Endothelial cell (in vitro differentiated cells): ENCODE measurements at regions not wholly inside any gene's neighbourhood (a gene's known extent, or its start where the extent isn't known, plus 50 kb on each side); places are given as distances from the start of the nearest gene placed in this dataset.
A peak's percentile ranks its signal among the peaks of the same experiment; 100 is the strongest.

ENCODE experiments used
- DNase-seq: peaks from one replicate; pipeline ENCODE4 v3.0.0; 2021; ENCODE audit warnings: low spot score
- H3K27ac Mint-ChIP-seq: one replicate; pipeline ENCODE4 v1.8.0; 2021; ENCODE audit warnings: mixed read lengths, inconsistent platforms; ENCODE audit not compliant: unreplicated experiment
- H3K27me3 Mint-ChIP-seq: one replicate; pipeline ENCODE4 v1.8.0; 2021; ENCODE audit warnings: mild to moderate bottlenecking, moderate library complexity, mixed read lengths, inconsistent platforms; ENCODE audit not compliant: unreplicated experiment
- H3K36me3 Mint-ChIP-seq: one replicate; pipeline ENCODE4 v1.8.0; 2021; ENCODE audit warnings: mild to moderate bottlenecking, low read depth, mixed read lengths, inconsistent platforms; ENCODE audit not compliant: unreplicated experiment
- H3K4me1 Mint-ChIP-seq: one replicate; pipeline ENCODE4 v1.8.0; 2021; ENCODE audit warnings: mild to moderate bottlenecking, mixed read lengths, inconsistent platforms; ENCODE audit not compliant: unreplicated experiment
- H3K4me3 Mint-ChIP-seq: one replicate; pipeline ENCODE4 v1.8.0; 2021; ENCODE audit warnings: mild to moderate bottlenecking, mixed read lengths, inconsistent platforms; ENCODE audit not compliant: unreplicated experiment
- H3K9me3 Mint-ChIP-seq: one replicate; pipeline ENCODE4 v1.8.0; 2021; ENCODE audit warnings: mixed read lengths, inconsistent platforms; ENCODE audit not compliant: unreplicated experiment
- CTCF ChIP-seq: fragments of 200-600 bp; sonication (generic); IDR thresholded peaks from one replicate; pipeline ENCODE4 v1.5.0; 2021; ENCODE audit warnings: antibody characterized with exemption; ENCODE audit not compliant: unreplicated experiment

GRCh38 chr11:114758627-114759026 lies 80.3 kb downstream of the NXPE2 start:
- H3K36me3 Mint-ChIP-seq = no peaks in the 10 kb centered on the region
- H3K27me3 Mint-ChIP-seq = no peaks in the 10 kb centered on the region
- no peaks in the 10 kb centered on the region for H3K9me3 Mint-ChIP-seq
- H3K27ac Mint-ChIP-seq = no peak overlapping the region
- DNase-seq = no peak
- TF ChIP-seq CTCF = no peak
- no peak overlapping the region for H3K4me3 Mint-ChIP-seq
- no peaks in the 10 kb centered on the region for H3K4me1 Mint-ChIP-seq

GRCh38 chr11:114762408-114762807 lies 84.1 kb downstream of the NXPE2 start:
- H3K9me3 Mint-ChIP-seq = no peaks in the 10 kb centered on the region
- no peak overlapping the region for H3K4me3 Mint-ChIP-seq
- peaks cover 1% of the 10 kb centered on the region for H3K27me3 Mint-ChIP-seq
- no peak overlapping the region for H3K27ac Mint-ChIP-seq
- H3K36me3 Mint-ChIP-seq = no peaks in the 10 kb centered on the region
- H3K4me1 Mint-ChIP-seq = no peaks in the 10 kb centered on the region
- peak; percentile 76 for DNase-seq
- TF ChIP-seq CTCF = peak; percentile 49

- Mint-ChIP-seq H3K27ac (no peak overlapping the region), H3K36me3 (no peaks in the 10 kb centered on the region), H3K9me3 (no peaks in the 10 kb centered on the region), H3K4me1 (no peaks in the 10 kb centered on the region), H3K4me3 (no peak overlapping the region), H3K27me3 (peaks cover 1% of the 10 kb centered on the region)
- TF ChIP-seq CTCF = no peak
- DNase-seq = no peak
Observed at GRCh38 chr11:114764563-114764962, 86.2 kb downstream of the NXPE2 start.

GRCh38 chr11:114771172-114771571 lies 92.8 kb downstream of the NXPE2 start:
- no peaks in the 10 kb centered on the region for H3K36me3 Mint-ChIP-seq
- no peaks in the 10 kb centered on the region for H3K27me3 Mint-ChIP-seq
- no peak for DNase-seq
- peaks cover 7% of the 10 kb centered on the region for H3K4me1 Mint-ChIP-seq
- no peak overlapping the region for H3K4me3 Mint-ChIP-seq
- no peaks in the 10 kb centered on the region for H3K9me3 Mint-ChIP-seq
- H3K27ac Mint-ChIP-seq = no peak overlapping the region
- TF ChIP-seq CTCF = no peak

- H3K4me3 Mint-ChIP-seq = no peak overlapping the region
- H3K36me3 Mint-ChIP-seq = no peaks in the 10 kb centered on the region
- no peak for DNase-seq
- no peak for TF ChIP-seq CTCF
- no peaks in the 10 kb centered on the region for H3K27me3 Mint-ChIP-seq
- no peaks in the 10 kb centered on the region for H3K9me3 Mint-ChIP-seq
- H3K4me1 Mint-ChIP-seq = peaks cover 7% of the 10 kb centered on the region
- no peak overlapping the region for H3K27ac Mint-ChIP-seq
Observed at GRCh38 chr11:114773541-114774338, 95.4 kb downstream of the NXPE2 start.
